Esophagus mucosa (tissue), 1 donor: ENCODE measurements at regions not wholly inside any gene's neighbourhood (a gene's known extent, or its start where the extent isn't known, plus 50 kb on each side); places are given as distances from the start of the nearest gene placed in this dataset.
A peak's percentile ranks its signal among the peaks of the same experiment; 100 is the strongest.

Experiments used
- ATAC-seq: fragments of 200-7000 bp; cut with Tn5 transposase; one replicate; pipeline ENCODE4 v1.9.1; 2020
- donor health status: DM: yes; HTN: yes; CAD: no.

DNA sequence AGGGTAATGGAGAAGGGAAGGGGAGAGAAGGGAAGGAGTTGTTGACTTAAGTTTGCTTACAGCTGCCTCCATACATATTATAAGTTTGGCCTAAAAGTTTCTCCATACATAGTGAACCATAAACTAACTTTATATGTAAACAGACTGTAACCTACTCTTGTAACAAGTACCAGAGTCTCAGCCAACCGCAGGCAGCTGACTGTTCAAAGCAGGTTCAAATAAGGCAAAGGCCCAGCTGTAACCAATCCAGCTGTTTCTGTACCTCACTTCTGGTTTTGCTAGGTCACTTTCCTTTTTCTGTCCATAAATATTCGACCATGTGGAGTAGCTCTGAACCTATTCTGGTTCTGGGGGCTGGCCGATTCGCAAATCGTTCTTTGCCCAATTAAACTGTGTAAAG is 591.2 kb downstream of the INSC start:
- no peak for ATAC-seq

DNA sequence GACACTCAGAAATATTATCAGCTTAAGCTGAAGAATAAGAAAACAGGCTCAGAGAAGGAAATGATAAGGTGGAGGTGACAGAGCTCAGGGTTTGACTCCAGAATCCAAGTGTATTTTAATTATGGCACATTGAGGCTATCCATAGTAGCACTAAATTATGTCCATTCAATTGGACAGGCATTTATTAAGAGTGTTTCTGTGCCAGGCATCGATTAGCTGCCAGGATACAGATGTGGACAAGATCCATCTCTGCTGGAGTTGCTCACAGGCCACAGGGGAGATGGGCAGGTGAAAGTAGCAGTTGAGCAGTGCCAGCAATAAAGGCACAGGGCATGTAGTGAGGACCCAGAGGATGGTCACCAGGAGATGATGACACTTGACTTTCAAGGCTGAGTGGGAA is 592.5 kb downstream of the INSC start:
- no peak for ATAC-seq

- no peak for ATAC-seq
Observed at GRCh38 chr11:15707971-15708370, 593.2 kb downstream of the INSC start.

DNA sequence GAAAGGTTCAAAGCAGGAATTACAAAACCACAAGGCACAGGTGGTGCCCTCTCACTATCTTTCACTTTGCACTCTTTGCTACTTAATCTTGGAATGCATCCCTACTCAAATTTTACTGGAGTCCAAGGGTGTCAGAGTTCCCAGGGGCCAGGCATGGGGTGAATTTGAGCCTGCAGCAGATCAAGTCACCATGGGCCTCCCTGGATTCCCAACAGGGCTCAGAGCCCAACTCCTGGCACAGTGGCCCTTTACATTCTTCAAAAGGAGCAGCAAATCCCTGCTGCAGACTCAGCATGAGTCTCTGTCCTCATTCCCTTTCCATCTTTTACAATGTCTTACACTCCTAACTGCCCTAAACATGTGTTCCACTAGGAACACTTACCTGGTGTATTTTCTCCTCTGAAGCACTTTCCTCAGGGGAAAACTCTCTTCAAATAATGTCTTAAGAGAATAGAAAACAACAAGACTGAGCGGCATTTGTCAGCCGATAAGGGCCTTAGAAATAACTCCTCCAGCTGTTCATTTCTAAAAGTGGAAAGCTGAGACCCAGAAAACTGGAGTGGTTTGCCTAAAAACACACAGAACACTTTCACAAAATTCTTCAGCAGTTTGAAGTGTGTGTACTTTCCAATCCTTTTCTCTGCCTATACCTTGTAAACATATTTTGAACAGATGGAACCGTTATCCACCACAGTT is 596.0 kb downstream of the INSC start:
- ATAC-seq = no peak

DNA sequence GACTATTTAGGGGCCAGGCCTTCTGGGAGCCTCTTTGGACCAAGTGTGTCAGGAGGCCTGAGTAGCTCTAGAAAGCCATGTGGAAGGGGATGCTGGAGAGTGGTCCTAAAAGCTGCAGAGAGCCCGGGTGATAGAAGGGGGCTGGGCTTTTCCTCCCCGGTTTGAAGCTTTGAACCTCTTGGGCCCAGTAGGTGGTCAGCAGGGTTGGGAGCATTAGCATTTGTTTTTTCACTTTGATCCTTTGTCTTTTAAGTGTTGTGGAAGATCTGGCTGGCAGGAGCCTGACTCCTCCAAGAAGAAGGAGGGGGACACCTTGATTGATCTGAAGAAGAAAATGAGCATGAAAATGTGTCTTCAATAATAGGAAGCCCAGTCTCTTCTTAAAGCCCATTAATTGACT is 596.6 kb downstream of the INSC start:
- ATAC-seq = no peak

DNA sequence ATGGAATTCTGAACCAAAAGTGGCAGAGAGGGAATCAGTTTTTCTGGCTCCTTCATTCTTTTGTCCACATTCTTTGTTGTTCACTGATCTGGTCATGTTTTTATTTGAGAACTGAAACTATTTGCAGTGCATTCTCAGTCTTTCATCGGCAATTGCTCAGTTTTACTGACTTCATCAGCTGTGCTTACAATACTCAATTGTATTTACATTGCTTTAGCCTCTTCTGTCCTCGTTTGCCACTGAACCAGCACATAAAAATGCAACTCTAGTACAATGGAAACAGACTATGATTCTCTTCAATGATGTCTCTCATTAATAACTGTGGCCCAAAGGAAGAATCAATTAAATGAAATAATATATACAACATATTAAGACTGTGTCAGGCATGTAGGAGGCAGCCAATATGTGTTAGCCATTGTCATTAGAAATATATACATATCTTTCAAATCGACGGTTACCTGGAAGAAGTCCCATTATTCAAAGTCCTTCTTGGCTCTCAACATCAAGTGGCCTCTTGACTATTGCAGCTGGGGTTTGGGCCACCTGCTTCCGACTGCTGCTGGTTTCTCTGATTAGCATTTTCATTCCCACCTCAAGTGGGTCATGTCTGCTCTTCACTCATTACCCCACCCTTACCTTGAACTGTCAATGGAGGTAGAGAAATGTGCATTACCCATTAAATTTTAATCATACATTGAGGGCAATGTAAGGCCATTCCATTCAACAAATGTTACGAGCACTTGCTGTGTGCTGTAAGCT is 600.1 kb downstream of the INSC start:
- ATAC-seq = no peak

DNA sequence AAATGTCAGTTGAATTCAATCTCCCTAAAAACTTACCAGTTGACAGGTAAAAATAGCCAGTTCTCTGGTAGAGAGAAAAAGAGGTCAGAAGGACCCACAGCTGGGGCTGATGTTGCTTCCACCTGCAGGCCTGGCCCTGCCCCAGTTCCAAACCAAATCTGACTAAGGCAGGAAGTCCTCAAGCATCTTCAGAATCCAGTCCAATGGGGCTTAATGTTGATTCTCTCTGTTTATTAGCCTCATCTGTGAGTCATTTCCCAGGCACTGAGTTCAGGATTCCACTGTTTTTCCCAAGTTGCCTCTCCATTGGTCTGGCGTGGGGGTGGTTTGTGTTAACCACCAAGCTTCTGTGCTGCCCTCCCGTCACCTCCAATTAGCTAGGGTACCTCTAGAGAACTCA is 601.8 kb downstream of the INSC start:
- no peak for ATAC-seq

- no peak for ATAC-seq
Observed at GRCh38 chr11:15720460-15720859, 605.7 kb downstream of the INSC start.

DNA sequence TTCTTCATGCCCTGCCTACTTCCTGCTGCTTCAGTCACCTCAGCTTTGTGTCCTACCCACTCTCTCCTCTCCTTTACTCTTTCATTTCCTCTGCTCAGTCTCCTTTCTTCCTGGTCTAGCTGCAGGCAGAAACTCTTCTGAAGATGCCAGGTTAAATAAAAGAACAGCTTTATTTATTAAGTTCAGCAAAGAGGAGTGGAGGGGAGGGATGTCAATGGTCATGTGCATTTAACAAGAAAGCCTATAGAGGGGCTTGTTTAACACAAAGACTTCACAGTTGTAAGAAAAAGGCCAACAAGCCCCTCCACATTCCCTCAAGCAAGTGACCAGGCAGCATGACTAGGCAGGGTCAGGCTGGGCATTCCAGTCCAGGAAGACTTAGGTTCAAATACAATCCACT is 609.2 kb downstream of the INSC start:
- no peak for ATAC-seq

- no peak for ATAC-seq
Observed at GRCh38 chr11:15724601-15725000, 609.9 kb downstream of the INSC start.

GRCh38 chr11:15725246-15725645 is 610.5 kb downstream of the INSC start:
- peak; percentile 91 for ATAC-seq

GRCh38 chr11:15726221-15726746 is 611.6 kb downstream of the INSC start:
- no peak for ATAC-seq

DNA sequence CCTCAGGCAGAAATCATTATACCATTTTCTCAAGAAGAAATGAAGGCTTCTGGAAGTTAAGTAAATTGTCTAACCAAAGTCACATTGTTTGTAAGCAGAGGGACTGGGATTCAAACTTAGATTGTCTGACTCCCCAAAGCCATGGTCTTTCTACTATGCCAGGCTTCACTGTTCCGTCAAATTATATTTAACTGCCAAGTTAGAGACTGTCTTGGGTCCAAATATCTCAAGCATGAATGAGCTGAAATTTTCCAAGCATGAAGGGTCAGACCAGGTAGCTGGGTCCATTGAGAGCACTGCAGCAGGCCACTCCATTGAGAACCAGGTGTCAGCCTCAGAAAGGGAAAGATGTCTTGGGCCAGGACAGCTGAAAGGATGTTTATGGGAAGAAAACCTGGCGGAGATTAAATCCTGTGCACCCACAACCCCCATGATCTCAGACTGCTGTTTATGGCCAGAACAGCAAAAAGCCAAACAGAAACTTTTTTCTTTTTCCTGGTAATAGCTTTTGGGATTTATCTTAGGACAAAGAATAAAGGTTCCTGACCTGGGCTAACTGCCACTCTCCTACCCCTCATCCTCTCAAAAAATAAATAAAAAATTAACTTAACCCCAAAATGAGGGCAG is 612.3 kb downstream of the INSC start:
- no peak for ATAC-seq

GRCh38 chr11:15727520-15727914 is 612.8 kb downstream of the INSC start:
- ATAC-seq = no peak

DNA sequence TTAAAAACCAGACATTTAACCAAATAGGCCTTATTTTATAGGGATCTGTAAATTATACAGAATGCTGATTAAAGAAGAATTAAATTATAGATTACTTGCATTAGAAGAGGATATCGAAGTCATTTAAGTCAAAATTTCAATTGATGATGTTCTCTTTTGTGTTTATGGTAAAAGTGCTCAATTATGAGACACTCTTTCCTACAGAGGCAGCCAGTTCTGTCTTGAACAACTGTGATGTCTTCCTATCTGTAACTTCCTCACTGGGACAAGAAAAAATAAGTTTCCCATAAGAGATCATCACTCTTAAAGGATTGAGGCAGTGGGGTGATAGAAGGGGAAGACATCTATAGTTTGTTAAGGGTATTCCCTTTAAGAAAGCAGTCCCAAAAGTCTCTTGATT is 613.5 kb downstream of the INSC start:
- no peak for ATAC-seq

DNA sequence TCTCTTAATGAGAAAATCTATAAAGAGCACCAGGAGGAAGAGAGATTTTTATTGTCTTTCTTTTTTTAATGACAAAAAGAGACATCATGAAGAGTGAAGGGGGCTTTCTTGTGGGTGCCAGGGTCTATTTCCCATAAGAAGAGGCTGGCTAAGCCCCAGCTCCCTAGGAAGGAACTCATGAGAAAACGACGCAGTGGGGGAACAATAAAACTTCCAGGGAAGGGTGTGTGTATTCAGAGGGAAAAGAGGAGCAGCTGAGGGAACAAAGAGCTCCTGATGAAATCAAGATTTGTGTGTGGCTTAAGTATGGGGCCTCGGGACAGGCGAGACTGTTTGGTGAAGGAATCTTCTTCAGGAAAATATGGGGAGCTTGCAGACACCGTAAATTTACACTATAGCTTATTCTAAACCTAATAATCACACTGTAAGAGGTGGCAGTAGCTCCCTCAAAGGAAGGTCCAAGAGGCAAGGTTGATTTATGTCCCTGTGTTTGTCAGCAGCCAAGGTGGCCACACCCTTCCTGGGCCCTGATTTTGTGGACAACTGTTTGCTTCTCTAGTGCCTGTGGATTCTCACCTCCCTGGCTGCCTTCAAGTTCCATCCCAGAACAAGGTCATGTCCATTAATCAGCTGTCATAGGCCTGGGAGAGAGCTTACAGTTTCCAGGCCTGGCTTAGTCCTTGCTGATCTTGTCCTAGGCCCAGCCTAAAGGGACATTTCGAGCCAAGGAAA is 615.7 kb downstream of the INSC start:
- ATAC-seq = no peak

GRCh38 chr11:15730995-15731385 is 616.3 kb downstream of the INSC start:
- ATAC-seq = no peak

DNA sequence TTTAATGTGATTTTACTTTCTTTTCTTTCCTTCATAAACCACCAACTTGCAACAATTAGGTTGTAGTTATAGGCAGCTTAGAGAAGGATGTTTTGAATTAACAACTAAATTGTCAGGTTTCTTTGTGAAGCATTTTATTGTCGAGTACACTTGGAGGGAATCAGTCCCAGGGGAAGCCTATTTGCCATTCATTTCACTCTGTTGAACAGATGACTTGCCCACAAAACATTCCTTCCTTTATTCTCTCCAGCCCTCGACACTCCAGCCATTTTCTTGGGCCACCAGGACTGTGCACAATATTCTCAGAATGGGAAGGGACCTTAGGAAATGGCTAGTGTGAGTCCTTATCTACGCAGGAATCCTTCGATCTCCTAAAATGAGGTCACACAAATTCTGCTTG is 620.6 kb downstream of the SOX6 start:
- no peak for ATAC-seq

DNA sequence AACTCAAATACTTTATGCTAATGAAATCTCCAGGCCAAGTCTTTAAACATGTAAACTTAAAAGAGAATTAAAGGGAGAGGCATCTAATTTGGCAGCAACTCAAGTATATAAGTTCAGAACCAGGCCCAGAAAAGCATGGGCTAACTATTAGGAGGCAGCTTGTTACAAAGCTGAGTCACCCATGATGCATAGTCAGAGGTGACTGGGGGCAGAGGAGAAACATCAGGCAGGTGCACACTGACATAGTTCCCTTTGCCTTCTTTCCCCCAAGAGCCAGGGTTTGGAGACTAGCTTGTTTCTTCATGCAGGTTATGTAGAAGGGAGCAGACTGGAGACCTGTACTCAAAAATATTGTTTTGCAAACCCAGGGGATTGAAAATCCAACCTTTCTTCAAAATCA is 619.0 kb downstream of the SOX6 start:
- ATAC-seq = peak; percentile 59

- no peak for ATAC-seq
Observed at GRCh38 chr11:15738931-15739330, 617.4 kb downstream of the SOX6 start.

DNA sequence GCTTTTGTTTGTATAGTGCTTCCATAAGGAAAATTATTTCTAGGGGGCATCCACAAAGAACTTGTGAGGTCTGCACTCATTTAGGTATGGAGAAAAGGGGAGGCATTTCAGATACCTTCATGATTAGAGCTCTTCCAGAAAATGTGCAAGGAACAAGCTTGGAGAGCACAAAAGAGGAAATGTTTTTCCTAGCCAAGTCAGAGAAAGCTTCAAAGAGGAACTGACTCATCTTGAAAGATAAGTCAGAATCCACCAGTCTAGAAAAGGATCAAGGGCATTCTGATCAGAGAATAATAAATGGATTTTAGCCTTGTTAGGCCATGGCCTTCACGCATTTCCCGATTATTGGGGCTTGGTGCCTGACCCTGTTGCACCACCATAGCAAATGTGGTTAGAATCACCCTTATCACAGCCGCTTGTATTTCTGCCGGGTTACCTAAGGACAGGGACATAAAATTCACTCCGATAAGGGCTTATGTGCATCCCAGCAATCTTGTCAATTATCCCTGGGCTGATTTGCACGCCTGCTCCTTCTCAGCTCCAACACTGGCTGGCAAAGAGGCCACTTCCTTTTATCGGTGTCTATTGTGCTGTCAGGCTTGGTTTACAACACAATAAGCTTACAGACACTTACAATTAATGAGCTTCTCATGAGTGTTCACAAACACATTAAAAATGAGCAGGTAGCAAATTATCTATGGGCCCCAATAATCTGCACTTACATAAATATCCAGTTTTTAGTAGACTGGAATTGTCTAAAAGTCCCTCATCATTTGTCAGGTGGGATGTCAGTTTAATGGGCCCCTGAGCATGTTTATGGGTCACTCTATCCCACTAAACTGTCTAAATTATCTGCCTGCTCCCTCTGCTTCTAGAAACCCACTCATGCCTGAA is 613.5 kb downstream of the SOX6 start:
- no peak for ATAC-seq

GRCh38 chr11:15744693-15745092 is 611.7 kb downstream of the SOX6 start:
- no peak for ATAC-seq
